Activated T-helper 1 cell treated with anti-CD3 and anti-CD28 coated beads, Interleukin-12 subunit alpha, Interleukin-12 subunit beta, Interleukin-2, Interleukin-4 antibody, amounts not matched to agents 30 ng/mL and 10 ng/mL and 1 ng/mL, durations not matched to agents 14 hours and 24 hours and 36 hours (primary cell): ENCODE measurements at regions not wholly inside any gene's neighbourhood (a gene's known extent, or its start where the extent isn't known, plus 50 kb on each side); places are given as distances from the start of the nearest gene placed in this dataset.

ENCODE experiments used
- DNase-seq: peaks from one replicate; pipeline ENCODE4 v3.0.0; 2021; ENCODE audit warnings: low spot score
- H3K27ac Mint-ChIP-seq: one replicate; pipeline ENCODE4 v1.8.0; 2021; ENCODE audit warnings: mild to moderate bottlenecking, mixed read lengths
- H3K27me3 Mint-ChIP-seq: one replicate; pipeline ENCODE4 v1.8.0; 2022; ENCODE audit warnings: mild to moderate bottlenecking, moderate library complexity, mixed read lengths; ENCODE audit not compliant: insufficient read depth
- H3K36me3 Mint-ChIP-seq: one replicate; pipeline ENCODE4 v1.8.0; 2021; ENCODE audit warnings: low read depth, mixed read lengths
- H3K4me1 Mint-ChIP-seq: one replicate; pipeline ENCODE4 v1.8.0; 2021; ENCODE audit warnings: low read depth, mixed read lengths
- H3K4me3 Mint-ChIP-seq: one replicate; pipeline ENCODE4 v1.8.0; 2021; ENCODE audit warnings: mild to moderate bottlenecking, moderate library complexity, mixed read lengths
- H3K9me3 Mint-ChIP-seq: one replicate; pipeline ENCODE4 v1.8.0; 2021; ENCODE audit warnings: mixed read lengths
- intact Hi-C: fragments of 100-400 bp; cut with micrococcal nuclease; formaldehyde crosslinking; loops from one replicate; pipeline ENCODE4 v1.15.1; 2024

DNA sequence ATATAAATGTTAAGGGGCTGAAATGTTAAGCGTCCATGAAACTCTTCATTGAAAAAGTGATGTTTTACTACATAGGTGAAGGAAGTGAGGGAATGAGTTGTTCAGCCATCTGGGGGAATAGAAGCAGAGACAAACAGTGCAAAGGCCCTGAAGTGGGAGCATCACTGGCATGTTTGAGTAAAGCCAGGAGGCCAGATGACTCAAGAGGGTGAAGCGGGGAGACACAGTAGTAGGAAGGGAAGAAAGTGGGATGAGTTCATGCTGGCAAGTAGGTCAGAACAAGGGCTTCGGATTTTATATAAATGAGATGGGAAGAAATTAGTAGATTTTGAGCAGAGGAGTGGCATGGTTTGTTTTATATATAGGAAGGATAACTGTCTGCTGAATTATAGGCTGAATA lies 112.5 kb upstream of the MAP9 start:
- no peaks in the 10 kb centered on the region for H3K4me1 Mint-ChIP-seq
- H3K4me3 Mint-ChIP-seq: no peak overlapping the region
- intact Hi-C loops: no loop called here
- no peaks in the 10 kb centered on the region for H3K9me3 Mint-ChIP-seq
- no peaks in the 10 kb centered on the region for H3K27me3 Mint-ChIP-seq
- no peaks in the 10 kb centered on the region for H3K36me3 Mint-ChIP-seq
- DNase-seq: no peak
- no peak overlapping the region for H3K27ac Mint-ChIP-seq

GRCh38 chr4:155488691-155489090 lies 111.9 kb upstream of the MAP9 start:
- intact Hi-C loops: no loop called here
- Mint-ChIP-seq H3K27ac (no peak overlapping the region), H3K36me3 (no peaks in the 10 kb centered on the region), H3K4me1 (no peaks in the 10 kb centered on the region), H3K9me3 (no peaks in the 10 kb centered on the region), H3K27me3 (no peaks in the 10 kb centered on the region), H3K4me3 (no peak overlapping the region)
- no peak for DNase-seq

DNA sequence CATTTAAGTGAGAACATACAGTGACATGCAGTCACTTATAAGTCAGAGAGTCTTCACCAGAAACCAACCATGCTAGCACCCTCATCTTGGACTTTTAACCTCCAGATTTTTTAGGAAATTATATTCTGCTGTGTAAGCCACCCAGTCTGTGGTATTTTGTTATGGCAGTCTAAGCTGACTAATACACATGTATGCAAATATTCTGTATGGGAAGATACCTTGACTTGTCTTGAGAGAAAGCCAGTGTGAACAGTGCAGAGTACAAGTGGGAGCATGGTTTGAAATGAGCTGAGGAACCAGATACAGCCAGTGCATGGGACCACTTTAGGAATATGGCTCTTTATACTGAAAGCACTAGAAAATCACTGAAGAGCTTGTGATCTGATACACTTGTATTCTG lies 110.4 kb upstream of the MAP9 start:
- Mint-ChIP-seq H3K27ac (no peak overlapping the region), H3K27me3 (no peaks in the 10 kb centered on the region), H3K4me1 (no peaks in the 10 kb centered on the region), H3K36me3 (no peaks in the 10 kb centered on the region), H3K9me3 (no peaks in the 10 kb centered on the region), H3K4me3 (no peak overlapping the region)
- intact Hi-C loops: no loop called here
- DNase-seq: no peak

DNA sequence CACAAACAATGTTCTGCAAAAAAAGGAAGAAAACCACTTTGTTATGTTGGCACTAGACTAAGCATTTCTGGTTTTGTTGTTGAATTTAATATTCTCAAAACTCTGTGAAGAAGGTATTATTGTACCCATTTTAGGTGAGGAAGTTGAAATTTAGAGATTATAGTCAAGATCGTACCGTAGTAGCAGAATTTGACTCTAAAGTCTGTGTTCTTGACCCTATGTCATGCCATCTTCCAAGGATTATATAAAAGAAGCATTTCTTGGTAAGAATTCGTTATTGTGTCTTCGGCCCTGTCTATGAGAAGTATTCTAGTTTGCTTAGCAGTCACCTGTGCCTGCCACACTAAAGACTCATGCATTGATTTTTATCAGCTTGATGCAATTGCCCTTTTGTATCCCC lies 104.4 kb upstream of the MAP9 start:
- H3K4me1 Mint-ChIP-seq: no peaks in the 10 kb centered on the region
- no peak for DNase-seq
- intact Hi-C loops: no loop called here
- no peaks in the 10 kb centered on the region for H3K9me3 Mint-ChIP-seq
- H3K27me3 Mint-ChIP-seq: no peaks in the 10 kb centered on the region
- no peaks in the 10 kb centered on the region for H3K36me3 Mint-ChIP-seq
- H3K4me3 Mint-ChIP-seq: no peak overlapping the region
- H3K27ac Mint-ChIP-seq: no peak overlapping the region

DNA sequence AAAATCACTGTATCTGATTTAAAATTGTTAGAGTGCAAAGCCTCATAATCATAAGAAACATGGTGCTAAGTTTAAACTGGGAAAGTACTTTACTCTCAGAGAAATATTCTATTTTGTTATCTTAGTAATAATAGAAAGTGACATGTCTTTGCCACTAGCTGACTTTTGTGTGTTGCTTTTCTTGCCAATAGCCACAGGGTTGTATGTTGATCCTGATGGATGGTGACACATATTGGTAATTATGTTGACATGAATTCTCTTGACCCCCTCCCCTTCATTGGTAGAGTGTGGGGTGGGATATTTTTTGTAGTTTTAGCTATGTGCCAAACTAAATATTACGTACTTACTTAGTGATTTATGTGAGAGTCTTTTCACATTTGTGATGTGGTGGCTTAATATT lies 103.1 kb upstream of the MAP9 start:
- H3K36me3 Mint-ChIP-seq: no peaks in the 10 kb centered on the region
- H3K4me1 Mint-ChIP-seq: no peaks in the 10 kb centered on the region
- H3K4me3 Mint-ChIP-seq: no peak overlapping the region
- H3K9me3 Mint-ChIP-seq: no peaks in the 10 kb centered on the region
- no peak for DNase-seq
- no peak overlapping the region for H3K27ac Mint-ChIP-seq
- H3K27me3 Mint-ChIP-seq: no peaks in the 10 kb centered on the region
- intact Hi-C loops: no loop called here

GRCh38 chr4:155478336-155478835 lies 101.6 kb upstream of the MAP9 start:
- intact Hi-C loops: no loop called here
- H3K4me1 Mint-ChIP-seq: no peaks in the 10 kb centered on the region
- no peaks in the 10 kb centered on the region for H3K27me3 Mint-ChIP-seq
- DNase-seq: no peak
- H3K27ac Mint-ChIP-seq: no peak overlapping the region
- no peaks in the 10 kb centered on the region for H3K36me3 Mint-ChIP-seq
- H3K4me3 Mint-ChIP-seq: no peak overlapping the region
- H3K9me3 Mint-ChIP-seq: no peaks in the 10 kb centered on the region

DNA sequence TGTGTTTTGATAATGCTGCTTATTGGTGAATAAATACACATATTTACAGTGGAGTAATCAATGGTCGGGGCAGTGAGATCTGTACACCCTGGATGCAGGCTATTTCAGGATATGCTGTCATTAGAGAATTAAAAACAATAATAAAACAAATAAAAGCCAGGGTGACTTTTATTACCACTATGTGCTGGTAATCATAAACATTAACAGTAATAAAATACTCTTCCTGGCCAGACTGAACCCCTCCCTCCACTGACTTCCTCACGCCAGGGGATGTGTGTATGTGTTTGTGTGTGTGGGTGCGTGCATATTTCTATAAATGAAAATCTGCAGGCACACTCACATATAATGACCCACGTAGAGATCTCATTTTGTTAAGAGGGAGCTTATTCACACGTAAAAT lies 98.0 kb upstream of the MAP9 start:
- no peaks in the 10 kb centered on the region for H3K9me3 Mint-ChIP-seq
- H3K27me3 Mint-ChIP-seq: no peaks in the 10 kb centered on the region
- no peaks in the 10 kb centered on the region for H3K36me3 Mint-ChIP-seq
- DNase-seq: no peak
- intact Hi-C loops: no loop called here
- H3K4me3 Mint-ChIP-seq: no peak overlapping the region
- no peak overlapping the region for H3K27ac Mint-ChIP-seq
- no peaks in the 10 kb centered on the region for H3K4me1 Mint-ChIP-seq

DNA sequence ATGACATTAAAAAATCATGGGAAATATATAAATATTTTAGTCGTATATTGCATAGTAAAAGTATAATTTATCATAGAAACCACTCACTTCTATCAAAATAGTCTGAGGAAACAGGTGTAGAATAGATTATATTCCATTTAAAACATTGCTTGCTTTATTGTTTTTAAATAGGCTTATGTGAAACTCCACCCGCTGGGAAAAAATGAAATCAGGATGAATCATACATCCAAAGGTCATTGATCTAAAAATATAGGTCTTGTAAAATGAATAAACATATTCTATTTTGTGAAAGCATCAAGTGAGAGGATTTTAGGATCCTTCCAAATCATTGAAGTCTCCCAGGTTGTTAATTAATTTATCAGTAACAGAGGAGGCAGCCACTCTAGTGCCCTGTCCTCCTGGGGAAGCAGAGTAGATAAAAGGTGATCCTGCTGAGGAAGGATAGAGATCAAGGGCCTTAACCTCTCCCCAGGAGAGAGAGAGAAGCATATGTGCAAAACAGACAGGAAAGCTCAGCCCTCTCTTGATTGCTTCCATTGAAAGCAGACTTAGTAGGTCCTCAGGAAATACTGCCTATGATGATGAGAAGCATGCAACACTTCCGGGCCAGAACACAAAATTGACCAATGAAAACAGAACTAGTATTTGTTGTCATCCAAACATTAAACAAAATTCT lies 96.8 kb upstream of the MAP9 start:
- no peaks in the 10 kb centered on the region for H3K4me1 Mint-ChIP-seq
- intact Hi-C loops: no loop called here
- no peaks in the 10 kb centered on the region for H3K27me3 Mint-ChIP-seq

DNA sequence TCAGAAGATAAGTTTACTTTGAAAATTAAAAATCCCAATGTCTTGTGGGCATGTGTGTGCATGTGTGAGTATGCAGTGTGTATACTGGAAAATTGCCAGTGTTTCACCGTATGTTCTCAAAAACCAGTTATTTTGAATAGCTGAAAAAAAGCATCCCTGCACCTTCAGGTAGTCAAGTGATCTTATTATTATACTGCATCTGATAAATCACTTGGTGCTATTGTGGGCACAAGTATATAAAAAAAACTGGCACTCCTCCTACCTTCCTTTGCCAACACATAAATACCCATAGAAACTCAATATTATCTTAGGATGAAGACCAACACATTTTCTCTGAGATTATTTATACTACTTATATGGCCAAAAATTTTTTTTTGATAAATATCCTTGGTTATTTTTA lies 91.5 kb upstream of the MAP9 start:
- no peak for DNase-seq
- H3K27me3 Mint-ChIP-seq: no peaks in the 10 kb centered on the region
- H3K36me3 Mint-ChIP-seq: no peaks in the 10 kb centered on the region
- H3K4me1 Mint-ChIP-seq: no peaks in the 10 kb centered on the region
- no peaks in the 10 kb centered on the region for H3K9me3 Mint-ChIP-seq
- intact Hi-C loops: no loop called here
- H3K27ac Mint-ChIP-seq: no peak overlapping the region
- H3K4me3 Mint-ChIP-seq: no peak overlapping the region

More for the DNA sequence above, 96.8 kb upstream of the MAP9 start:
- no peak overlapping the region for H3K27ac Mint-ChIP-seq
- H3K9me3 Mint-ChIP-seq: no peaks in the 10 kb centered on the region
- H3K36me3 Mint-ChIP-seq: no peaks in the 10 kb centered on the region
- DNase-seq: no peak
- no peak overlapping the region for H3K4me3 Mint-ChIP-seq

- Mint-ChIP-seq H3K9me3 (no peaks in the 10 kb centered on the region), H3K4me3 (no peak overlapping the region), H3K36me3 (no peaks in the 10 kb centered on the region), H3K27ac (no peak overlapping the region), H3K27me3 (no peaks in the 10 kb centered on the region), H3K4me1 (no peaks in the 10 kb centered on the region)
- DNase-seq: no peak
- intact Hi-C loops: no loop called here
Measured at GRCh38 chr4:155450676-155451075, 73.9 kb upstream of the MAP9 start.

DNA sequence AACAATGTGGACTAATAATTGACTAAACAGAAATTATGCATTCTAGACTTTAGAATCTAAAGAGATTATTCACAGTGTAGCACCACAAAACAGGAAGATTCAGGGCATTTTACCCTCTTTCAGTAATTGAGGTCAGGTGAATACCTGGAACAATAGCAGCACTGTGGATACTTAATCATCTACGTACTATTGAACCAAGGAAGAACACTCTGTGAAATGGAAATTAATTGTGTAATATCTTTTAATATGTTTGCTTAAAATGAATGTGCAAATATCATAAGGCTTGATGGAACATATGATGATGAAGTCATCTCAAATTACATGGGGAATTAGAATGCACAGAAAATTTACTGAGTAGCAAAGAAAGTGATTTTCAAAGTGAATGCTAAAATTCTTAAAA lies 68.5 kb upstream of the MAP9 start:
- Mint-ChIP-seq H3K9me3 (no peaks in the 10 kb centered on the region), H3K36me3 (no peaks in the 10 kb centered on the region), H3K27ac (no peak overlapping the region), H3K27me3 (peaks cover 8% of the 10 kb centered on the region), H3K4me1 (peaks cover 6% of the 10 kb centered on the region), H3K4me3 (no peak overlapping the region)
- intact Hi-C loops: no loop called here
- no peak for DNase-seq

DNA sequence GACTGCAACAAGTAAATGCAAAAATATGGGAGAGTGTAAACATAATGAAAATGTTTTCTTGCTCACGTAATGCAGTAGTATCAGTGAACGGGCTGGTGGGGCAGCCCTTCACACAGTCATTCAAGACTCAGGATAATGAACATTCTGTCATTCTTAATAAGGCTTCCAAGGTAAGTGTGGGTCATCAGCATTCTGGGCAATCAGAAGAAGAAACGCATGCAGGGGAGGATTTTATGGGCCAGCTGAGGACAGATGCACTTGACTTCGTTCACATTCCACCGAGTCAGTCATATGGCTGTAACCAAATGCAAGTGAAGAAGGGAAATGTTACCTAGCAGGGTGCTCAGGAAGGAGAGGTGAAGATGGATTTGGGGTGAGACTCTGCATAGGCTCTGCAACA lies 68.0 kb upstream of the MAP9 start:
- Mint-ChIP-seq H3K9me3 (no peaks in the 10 kb centered on the region), H3K4me1 (peaks cover 6% of the 10 kb centered on the region), H3K36me3 (no peaks in the 10 kb centered on the region), H3K4me3 (no peak overlapping the region), H3K27ac (no peak overlapping the region), H3K27me3 (peaks cover 8% of the 10 kb centered on the region)
- intact Hi-C loops: no loop called here
- no peak for DNase-seq

DNA sequence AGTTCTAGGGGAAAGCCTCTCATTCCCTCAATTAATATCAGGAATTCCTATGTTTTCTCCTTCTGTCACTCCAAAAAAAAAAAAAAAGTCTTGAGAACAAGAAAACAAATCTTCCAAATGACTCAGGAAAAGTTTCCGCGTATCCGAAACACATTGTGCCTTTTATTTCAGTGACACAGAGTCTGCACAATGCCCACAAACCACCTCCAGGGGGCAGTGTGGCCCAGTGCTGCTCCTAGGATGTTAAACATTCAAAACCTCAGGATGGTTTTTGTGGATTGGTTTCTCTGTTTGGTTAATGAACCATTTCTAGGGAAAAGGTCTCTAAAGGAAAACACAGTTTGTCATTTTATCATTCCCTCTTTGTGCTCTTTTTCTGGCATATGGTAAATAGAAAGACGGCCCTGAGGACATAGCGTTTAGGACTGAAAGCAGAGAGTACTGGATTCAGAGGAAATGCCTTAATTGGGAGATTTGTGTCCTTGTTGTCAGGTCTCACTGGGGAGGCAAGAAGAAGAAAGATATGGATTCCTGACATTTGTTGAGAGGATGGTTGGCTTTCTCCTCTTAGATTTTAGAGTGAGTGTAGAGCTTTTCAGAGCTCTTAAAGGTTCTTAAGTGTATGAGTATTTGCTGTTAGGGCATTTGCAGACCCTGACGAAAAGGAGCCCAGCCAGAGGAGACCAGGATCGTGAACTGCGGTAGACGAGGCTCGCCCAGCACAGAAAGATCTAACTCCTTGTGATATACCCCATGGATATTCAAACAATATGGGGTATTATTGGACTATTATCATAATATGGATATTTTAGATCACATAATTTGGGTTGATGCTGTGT lies 65.7 kb upstream of the MAP9 start:
- Mint-ChIP-seq H3K36me3 (no peaks in the 10 kb centered on the region), H3K4me3 (no peak overlapping the region), H3K4me1 (peaks cover 6% of the 10 kb centered on the region), H3K9me3 (no peaks in the 10 kb centered on the region), H3K27ac (no peak overlapping the region), H3K27me3 (peaks cover 11% of the 10 kb centered on the region)
- intact Hi-C loops: loop anchor here (1.0 kb wide), 2 partner anchors 345 to 511 kb away; partner anchors contain the start of gene CTSO
- DNase-seq: peak; percentile 25
